GM19463 (cell line): ENCODE measurements at regions not wholly inside any gene's neighbourhood (a gene's known extent, or its start where the extent isn't known, plus 50 kb on each side); places are given as distances from the start of the nearest gene placed in this dataset.

Experiments used
- ATAC-seq: cut with Tn5 transposase; IDR thresholded peaks from one replicate; pipeline ENCODE4 v1.9.1; 2021; ENCODE audit warnings: mild to moderate bottlenecking, moderate library complexity; ENCODE audit not compliant: unreplicated experiment

GRCh38 chr14:39847194-39847593 lies 415.0 kb upstream of the FBXO33 start:
- no peak for ATAC-seq

- ATAC-seq, result no peak
Measured at GRCh38 chr14:39843881-39844280, 411.6 kb upstream of the FBXO33 start.

GRCh38 chr14:39841088-39841487 lies 408.9 kb upstream of the FBXO33 start:
- ATAC-seq, result peak; percentile 79

GRCh38 chr14:39827901-39828655 lies 395.8 kb upstream of the FBXO33 start:
- peak; percentile 96 for ATAC-seq

- ATAC-seq, result no peak
Measured at GRCh38 chr14:39812532-39813320, 380.5 kb upstream of the FBXO33 start.

- ATAC-seq, result no peak
Measured at GRCh38 chr14:39807271-39807670, 375.0 kb upstream of the FBXO33 start.

- no peak for ATAC-seq
Measured at GRCh38 chr14:39784461-39784860, 352.2 kb upstream of the FBXO33 start.

GRCh38 chr14:39781466-39781865 lies 349.2 kb upstream of the FBXO33 start:
- ATAC-seq, result no peak

- ATAC-seq, result no peak
Measured at GRCh38 chr14:39773387-39774126, 341.3 kb upstream of the FBXO33 start.

- ATAC-seq, result no peak
Measured at GRCh38 chr14:39772627-39773026, 340.4 kb upstream of the FBXO33 start.

GRCh38 chr14:39768589-39768988 lies 336.4 kb upstream of the FBXO33 start:
- peak; percentile 68 for ATAC-seq

- ATAC-seq, result no peak
Measured at GRCh38 chr14:39766397-39767000, 334.3 kb upstream of the FBXO33 start.

- ATAC-seq, result no peak
Measured at GRCh38 chr14:39765676-39766075, 333.4 kb upstream of the FBXO33 start.

GRCh38 chr14:39763402-39763890 lies 331.2 kb upstream of the FBXO33 start:
- ATAC-seq, result peak; percentile 48

GRCh38 chr14:39762576-39763401 lies 330.6 kb upstream of the FBXO33 start:
- ATAC-seq, result peak; percentile 67

GRCh38 chr14:39755269-39755878 lies 323.1 kb upstream of the FBXO33 start:
- peak; percentile 70 for ATAC-seq

- no peak for ATAC-seq
Measured at GRCh38 chr14:39740454-39740853, 308.2 kb upstream of the FBXO33 start.

GRCh38 chr14:39739796-39740195 lies 307.6 kb upstream of the FBXO33 start:
- ATAC-seq, result no peak

GRCh38 chr14:39734306-39734705 lies 302.1 kb upstream of the FBXO33 start:
- no peak for ATAC-seq

- ATAC-seq, result peak; percentile 78
Measured at GRCh38 chr14:39733741-39734140, 301.5 kb upstream of the FBXO33 start.
